ENCODE measurements at regions not wholly inside any gene's neighbourhood (a gene's known extent, or its start where the extent isn't known, plus 50 kb on each side); places are given as distances from the start of the nearest gene placed in this dataset.
"Not testable (repeated sequence)": the region's sequence is repeated elsewhere in the genome, so short reads cannot be mapped to it uniquely, and the experiment has no call there.

DNA sequence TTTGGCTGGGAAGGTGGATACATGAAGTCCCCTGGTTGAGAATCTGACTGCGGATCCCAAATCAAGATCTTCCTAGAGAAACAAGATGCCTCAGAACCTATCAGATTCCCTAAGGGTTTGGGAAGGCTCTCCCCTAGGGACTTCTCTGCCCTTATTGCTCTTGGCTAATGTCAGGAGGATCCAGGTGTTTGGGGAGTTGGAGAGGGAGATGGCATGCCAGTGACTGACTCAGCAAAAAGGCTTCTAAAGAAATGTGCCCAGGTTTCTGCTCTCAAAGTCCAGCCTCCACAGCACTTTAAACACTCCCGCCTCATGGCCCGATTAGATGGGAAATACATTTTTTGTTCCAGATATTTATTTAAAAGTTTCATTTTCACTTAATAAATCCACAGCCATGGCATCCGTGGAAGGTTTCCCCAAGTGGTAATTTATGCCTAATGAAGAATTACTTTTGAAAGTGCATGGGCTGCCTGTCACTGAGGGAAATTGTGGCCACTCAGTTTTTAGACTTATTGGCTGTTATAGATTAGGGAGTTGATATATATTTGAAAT, 156.4 kb downstream of the OSR1 start:
- no peak for DNase-seq (ENCODE audit: low spot score)

DNA sequence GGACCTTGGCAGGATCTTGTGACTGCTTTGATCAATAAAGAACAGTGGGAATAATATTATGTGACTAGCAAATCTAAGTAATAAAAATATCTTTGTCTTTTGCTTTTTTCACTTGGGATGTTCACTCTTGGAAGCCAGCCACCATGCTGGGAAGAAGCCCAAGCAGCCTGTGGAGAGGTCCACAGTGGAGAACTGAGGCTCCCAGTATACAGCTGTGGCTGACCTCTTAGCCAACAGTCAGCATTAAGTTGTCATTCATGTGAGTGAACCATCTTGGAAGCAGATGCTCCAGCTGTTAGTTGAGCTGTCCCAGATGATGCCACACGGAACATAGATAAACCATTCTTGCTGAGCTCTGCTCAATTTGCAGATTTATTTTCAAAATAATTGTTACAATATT, 160.0 kb downstream of the OSR1 start:
- DNase-seq (ENCODE audit: low spot score): no peak

DNA sequence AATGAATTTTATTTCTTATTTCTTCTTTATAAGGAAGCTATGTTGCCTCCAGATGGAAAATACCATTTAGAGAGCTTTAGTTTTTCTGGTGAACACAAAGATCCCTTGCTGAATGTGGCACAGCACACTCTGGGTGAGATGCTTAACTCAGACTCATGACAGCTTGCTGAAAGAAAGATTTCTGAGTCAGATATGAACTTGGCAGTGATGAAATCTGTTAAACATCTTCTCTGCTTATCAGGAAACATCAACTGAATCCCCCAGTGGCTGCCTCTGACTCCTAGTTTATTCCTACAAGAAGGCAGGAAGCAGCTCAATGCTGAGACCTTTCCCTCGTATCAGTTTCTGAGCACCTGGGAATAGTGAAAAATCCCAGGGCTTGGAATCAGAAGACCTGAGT, 162.8 kb downstream of the OSR1 start:
- DNase-seq (ENCODE audit: low spot score): no peak

DNA sequence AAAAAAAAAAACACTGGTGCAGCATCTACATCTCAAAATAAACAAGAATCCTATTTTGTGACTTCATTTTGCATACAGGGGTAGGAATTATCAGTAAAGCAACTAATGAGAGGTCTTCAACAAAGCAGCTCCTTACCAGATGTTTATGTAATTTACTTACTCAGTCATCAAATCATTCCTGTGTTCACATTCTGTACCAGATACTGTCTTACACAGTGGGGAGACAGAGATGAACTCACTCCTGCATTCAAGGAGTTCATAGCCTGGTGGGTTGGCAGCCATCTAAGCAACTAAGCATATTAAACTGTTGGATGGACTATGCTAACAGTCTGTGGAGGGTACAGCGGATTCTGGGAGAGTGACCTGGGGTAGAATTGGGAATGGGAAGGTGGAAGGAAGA, 169.0 kb downstream of the OSR1 start:
- DNase-seq (ENCODE audit: low spot score): no peak

DNA sequence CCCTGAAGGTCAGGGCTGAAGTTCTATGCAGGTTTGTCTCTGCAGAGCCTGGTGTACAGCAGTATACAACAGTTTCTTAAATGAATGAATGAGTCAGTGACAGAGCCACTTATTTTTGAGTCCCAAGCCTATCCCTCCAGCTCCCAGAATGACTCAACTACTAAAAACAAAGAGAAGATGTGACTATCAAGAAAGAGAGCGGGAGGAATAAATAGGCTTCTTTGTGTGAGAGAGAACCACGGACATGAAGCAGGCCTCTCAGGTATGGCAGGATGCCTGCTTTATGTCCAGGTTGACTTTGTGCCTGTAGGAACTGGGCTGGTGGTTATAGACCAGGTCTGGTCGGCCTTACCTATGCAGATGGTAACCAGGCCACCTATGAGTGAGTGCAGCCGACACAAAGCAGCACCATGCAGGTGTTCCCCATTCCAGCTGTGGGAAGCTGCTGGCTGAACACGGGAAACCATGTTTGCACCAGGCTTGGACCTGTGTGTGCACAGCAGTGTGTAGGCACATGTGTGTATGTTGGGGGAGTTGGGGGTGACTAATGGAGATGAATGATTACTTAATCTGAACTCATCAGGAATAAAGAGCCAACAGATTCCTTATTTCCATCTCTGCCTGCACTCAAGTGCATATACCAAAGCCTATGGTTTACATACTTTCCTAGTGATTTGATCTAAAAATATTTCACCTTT, 171.0 kb downstream of the OSR1 start:
- no peak for DNase-seq (ENCODE audit: low spot score)

DNA sequence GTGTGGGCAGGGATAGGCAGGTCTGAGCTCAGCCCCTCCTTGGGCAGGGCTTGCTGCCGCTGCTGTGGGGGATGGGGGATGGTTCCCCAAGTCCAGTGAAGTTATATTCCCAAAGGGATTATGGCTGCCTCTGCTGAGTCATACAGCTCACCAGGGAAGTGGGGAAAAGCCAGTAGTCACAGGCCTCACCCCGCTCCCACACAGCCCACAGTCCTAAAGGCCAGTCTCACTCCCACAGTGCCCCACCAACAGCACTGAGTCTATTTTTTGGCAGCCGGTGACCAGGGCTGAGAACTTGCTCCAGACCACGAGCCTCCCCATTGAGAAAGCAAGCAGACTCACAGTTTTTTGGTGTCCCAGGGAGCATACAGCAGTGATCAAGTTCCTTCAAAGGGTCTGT, 173.3 kb downstream of the OSR1 start:
- DNase-seq (ENCODE audit: low spot score): no peak

DNA sequence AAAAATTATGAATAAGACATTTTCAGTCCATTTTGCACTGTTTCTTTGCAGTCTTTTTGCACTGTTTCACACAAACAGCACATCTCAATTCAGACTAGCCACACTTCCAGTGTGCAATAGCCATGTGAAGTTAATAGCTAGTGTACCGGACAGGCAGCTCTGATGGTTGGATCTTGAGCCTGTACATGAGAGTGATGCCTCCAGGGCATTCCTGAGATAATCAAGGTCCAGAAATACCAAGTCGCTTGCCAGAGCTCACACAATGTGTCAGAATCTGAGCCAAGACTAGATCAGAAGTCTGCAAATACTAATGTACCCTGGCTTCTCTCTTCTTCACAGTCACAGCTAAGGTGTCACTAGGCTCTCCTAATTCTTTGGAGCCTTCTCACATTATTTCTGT, 180.2 kb downstream of the OSR1 start:
- no peak for DNase-seq (ENCODE audit: low spot score)

DNA sequence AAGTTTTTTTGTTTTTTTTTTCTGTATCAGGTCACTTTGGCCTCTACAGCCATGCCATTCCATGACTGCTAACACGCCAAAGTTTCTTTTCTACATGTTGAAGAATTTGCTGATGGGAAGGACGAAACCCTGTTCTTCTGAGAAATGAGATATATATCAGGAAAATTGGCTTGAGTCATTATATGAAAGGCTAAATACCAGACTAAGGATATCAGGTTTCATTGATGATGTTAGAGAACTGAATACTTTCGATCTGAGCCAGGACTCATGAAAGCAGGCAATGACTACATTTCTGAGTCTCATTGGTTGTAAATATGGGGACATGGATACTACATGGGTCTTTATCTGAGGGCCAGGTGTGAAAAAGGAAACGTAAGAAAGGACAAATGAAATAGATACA, 181.4 kb downstream of the OSR1 start:
- no peak for DNase-seq (ENCODE audit: low spot score)

DNA sequence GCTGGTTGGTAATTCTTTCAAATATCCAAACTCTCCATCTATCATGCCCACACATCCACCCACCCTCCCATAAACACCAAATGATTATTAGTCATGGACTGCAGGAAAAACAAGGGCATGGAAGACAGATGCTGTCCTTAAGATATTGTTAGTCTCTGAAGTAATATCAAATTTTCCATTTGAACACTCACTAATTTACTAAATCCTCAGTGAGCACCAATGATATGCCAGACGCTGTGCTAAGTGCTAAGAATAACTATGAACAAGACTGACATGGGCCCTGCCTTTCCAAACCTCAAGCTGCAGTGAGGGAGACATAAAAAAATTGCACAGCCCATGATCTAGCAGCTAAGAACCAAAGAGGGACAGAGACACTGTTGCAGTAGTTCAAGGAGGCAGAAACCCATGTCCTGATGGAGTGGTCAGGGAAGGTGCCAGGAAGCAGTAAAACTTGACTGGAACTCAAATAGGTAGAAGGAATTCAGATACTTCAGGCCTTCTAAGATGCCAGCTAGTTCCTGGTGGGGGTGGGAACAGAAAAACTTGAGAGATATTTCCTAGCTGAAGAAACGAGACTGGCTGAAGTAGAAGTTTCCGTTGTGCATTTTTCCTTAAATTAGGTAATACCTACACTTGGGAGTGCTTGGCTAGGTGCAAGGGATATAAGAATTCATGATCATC, 182.1 kb downstream of the OSR1 start:
- no peak for DNase-seq (ENCODE audit: low spot score)

DNA sequence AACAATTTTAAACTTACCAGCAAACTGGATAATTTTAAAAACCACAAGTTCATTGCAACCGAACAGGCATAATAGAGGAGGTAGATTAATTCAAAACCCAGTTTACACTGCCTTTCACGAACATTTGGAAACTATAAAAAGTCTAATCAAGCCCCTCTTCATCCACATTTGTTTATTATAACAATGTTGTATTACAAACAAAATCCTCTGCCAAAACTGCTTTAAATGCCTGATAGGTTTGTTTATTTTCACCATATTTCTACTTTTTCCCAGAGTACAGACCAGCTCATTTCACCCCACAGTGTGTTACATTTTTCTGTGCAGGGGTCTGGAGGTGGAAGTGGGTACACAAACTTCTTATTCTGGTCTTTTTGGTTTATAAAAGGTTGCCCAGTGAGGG, 184.2 kb downstream of the OSR1 start:
- DNase-seq (ENCODE audit: low spot score): no peak

DNA sequence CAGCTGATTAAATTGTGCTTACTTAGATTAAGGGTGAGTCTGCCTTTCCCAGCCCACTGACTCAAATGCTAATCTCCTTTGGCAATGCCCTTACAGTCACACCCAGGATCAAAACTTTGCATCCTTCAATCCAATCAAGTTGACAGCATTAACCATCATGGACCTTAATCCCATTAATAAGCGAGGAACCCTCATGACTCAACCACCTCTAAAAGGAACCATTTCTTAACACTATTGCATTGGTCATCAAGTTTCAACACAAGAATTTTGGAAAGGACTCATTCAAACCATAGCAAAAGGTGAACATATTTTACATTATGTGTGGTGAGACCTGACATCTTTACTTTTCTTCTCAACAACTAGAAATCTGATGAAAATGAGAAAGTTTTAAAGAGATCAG, 187.0 kb downstream of the OSR1 start:
- no peak for DNase-seq (ENCODE audit: low spot score)

DNA sequence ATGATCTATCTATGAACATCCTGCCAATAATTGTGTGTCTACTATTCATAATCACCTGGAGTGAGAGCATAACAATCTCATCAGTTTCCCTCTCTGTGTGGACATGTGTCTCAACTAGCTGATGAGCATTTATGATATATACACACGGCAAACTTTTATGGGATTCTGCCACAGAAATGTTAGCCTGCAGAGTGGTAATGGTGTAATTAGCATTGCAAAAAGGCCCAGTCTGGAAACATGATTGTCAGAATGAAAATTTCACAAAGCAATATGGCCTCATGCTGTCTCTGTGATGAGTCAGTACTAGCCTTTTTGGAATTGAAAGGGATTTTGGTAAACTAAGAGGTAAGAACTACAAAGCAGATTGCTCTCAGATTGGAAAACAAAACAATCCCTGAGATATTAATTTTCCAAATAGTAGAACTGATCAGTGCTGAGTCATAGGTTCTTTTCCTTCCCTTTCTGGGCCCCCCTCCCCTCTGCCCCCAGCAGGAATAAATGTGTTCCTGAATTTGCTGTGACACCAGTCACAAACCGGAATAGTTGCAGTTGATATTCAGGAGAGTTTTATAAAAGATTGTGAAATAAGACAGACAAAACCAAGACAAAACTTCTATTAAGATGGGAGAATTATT, 189.2 kb downstream of the OSR1 start:
- DNase-seq (ENCODE audit: low spot score): no peak

DNA sequence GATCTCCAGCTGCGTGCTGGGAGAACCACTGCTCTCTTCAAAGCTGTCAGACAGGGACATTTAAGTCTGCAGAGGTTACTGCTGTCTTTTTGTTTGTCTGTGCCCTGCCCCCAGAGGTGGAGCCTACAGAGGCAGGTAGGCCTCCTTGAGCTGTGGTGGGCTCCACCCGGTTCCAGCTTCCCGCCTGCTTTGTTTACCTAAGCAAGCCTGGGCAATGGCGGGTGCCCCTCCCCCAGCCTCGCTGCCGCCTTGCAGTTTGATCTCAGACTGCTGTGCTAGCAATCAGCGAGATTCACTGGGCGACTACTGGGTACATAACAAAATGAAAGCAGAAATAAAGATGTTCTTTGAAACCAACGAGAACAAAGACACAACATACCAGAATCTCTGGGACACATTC, 194.3 kb downstream of the OSR1 start:
- not testable (repeated sequence) for DNase-seq (ENCODE audit: low spot score)

DNA sequence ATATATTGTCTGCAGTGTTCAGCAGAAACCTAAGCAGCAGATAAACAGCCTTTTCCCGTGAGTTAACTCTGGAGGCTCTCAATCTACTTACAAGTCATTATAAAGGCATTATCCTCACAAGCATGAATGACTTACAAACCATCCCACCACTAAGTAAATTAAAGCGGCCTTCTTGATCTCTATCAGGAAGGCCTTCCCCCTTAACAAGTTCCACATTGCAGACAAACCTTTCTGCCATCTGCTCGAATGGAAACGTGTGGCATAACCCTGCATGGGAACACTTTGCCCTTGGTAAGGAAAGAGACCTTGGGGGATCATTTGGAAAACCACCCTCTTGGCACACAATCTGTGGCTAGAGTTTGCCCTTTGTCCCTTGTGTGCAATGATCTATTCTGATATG, 199.5 kb downstream of the OSR1 start:
- no peak for DNase-seq (ENCODE audit: low spot score)

DNA sequence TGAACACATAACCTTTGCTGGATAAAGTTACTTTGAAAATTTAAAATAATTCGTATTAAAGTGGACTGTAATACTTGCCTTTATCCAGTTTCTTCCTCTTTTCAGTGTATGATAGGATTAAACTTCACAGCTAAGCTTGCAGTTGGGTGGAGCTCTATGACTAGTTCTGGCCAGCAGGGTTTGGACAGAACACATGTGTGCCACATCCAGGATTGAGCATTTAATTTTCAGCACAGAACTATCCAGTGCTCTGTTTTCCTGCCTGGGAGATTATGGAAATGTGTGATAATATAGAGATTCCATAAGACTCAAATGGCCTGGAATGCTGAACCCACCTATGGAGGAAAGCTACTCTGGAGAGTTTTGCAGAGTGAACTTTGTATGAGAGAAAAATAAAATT, 200.2 kb downstream of the OSR1 start:
- DNase-seq (ENCODE audit: low spot score): no peak

DNA sequence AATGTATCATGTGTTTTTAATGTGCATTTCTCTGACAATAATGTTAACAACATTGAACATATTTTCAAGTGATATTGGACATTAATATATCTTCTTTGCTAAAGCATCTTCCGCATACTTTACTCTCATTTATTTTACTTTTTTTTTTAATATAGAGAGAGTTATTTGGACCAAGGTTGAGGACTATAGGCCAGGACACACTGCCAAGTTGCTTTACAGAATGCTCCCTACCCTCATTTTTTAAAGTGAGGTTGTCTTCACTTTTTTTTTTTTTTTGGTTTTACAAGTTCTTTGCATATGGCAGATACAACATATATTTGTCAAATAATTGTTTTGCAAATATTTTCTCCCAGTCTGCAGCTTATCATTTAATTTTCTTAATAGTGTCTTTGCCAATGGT, 201.8 kb downstream of the OSR1 start:
- no peak for DNase-seq (ENCODE audit: low spot score)

DNA sequence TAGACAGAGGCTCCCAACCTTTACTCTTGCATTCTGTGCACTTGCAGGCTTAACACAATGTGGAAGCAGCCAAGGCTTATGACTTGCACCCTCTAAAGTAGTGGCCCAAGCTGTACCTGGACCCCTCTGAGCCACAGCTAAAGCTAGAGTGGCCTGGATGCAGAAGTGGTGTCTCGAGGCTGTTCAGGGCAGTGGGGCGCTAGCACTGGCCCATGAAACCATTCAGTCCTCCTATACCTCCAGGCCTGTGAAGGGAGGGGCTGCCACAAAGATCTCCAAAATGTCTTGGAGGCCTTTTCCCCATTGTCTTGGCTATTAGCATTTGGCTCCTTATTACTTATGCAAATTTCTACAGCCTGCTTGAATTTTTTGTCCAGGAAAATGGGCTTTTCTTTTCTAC, 207.7 kb downstream of the OSR1 start:
- no peak for DNase-seq (ENCODE audit: low spot score)

DNA sequence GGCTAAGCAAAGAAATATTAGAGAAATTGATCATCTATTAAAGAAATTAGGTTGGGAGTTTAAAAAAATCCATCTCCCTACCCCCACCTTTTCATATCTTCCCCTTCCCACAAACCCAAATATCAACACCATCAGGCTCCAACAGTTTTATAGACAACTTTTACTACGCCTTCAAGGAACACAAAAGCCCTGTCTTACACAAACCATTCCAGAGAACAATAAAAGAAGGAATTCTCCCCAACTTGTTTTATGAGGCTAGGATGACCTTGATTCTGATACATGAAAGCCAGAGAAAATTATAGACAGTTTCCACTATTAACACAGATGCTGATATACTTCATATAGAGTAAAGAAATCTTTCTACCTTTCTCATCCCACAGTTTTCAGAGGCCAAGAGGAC, 211.6 kb downstream of the OSR1 start:
- DNase-seq (ENCODE audit: low spot score): no peak

DNA sequence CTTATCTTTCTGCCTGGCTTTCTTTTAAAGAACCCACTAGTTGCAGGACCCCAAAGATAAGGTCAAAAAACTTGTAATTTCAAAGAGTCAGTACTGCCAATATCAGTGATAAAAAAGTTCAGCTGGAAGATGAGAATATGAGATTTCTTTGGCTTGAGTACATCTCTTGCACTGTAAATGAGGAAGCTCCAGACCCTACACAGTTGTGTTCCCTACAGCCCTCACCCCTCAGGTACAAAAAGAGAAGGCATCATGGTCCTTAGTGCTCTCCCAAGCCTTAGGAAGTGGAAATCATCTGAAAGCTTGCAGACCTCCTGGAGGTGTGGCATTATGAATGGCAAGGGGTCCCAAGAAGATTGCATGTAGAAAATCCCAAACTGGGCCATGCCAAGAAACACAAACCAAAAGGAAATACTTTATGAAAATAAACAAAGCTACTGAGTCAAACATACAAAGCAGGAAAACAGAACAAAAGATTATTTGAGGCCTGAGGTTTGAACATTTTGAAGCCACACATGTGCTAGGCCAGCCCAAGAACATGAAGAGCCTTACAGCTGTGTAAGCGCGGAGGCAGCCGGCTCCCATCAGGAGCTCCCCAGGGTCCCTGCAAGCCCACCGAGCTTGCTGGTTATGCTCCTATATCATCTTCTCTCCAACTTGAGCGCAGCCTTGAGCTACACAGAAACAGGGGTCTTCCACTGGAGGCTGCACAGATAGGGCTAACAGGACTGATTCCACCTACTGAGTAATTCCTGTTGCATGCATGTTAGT, 217.0 kb downstream of the OSR1 start:
- DNase-seq (ENCODE audit: low spot score): no peak

DNA sequence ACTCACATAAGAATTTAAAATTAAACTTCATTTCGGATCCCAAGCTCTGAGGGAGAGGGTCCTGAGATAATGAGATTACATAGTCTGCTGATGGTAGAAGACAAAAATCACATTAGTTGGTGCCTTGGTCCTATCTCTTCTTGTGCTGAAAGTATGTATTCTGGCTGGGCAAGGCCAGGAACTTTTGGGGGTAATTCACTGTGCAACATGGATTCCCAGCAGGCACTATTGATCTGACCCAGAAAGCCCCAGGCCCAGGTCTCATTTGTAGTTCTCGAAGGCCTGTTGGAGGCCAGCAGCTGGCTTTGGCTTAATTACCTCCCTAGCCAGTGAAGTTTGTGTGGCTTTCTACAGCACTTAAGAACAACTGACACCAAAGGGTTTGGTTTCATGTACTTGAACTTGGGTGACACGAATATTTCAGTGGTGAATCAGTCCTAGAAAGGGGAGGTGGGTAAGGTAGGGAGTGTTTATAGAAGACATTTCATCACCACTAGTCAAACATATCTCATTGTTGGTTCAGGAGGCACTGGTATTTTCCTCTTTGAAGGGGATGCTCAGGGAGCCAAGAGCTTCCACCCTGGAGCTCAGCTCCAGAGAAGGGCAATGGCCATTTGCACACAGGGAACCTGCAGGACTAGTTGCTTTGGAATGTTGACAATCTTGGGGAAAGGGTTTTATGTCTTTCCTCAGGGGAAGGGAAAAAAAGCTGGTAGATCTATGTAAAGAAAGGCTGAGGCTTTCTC, 217.8 kb downstream of the OSR1 start:
- DNase-seq (ENCODE audit: low spot score): no peak

DNA sequence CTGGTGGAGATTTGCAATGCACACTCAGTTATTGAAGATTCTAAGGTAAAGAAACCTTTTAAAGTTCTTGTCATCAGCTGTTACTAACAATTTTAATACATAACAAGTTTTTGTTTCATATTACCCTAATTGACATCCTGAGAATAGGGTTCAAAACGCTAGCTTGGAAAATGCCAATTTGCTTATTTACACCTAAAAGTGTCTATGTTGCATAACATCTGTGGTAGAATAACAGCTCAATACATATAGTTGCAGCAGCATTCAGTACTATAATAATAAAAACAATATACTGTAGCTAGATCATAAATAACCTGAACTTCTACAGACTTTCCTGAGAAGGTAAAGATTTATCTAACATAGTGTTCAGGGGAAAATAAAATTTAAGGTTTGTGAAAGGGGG, 219.0 kb downstream of the OSR1 start:
- no peak for DNase-seq (ENCODE audit: low spot score)

DNA sequence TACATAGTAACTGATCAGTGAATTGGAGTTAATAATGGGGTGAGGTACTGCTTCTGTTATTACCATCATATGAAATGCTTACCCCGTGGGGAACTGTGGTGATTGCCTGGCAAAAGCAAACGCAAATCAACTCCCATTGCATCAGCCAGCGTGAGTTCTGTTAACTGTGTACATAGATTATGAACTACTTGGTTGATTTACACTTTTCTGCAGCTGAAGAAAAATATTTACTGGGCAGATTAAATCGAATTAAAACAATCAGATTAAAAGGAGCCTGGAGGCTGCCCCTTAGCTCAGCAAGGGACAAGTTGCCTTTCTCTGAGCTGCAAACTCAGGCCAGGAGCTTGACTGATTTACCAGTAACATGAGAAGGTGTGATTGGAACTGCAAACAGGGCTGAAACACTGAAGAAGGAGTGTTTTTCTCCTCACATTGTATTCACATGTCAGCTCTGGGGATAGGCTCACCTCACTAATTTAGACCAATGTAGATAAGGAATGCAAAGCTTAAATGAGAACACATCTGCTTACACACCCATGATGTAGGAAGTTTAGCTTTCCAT, 220.1 kb downstream of the OSR1 start:
- DNase-seq (ENCODE audit: low spot score): no peak

Data from RKO (cell line).